Heart right ventricle (tissue), 16 donors: ENCODE measurements at regions not wholly inside any gene's neighbourhood (a gene's known extent, or its start where the extent isn't known, plus 50 kb on each side); places are given as distances from the start of the nearest gene placed in this dataset.
A peak's percentile ranks its signal among the peaks of the same experiment; 100 is the strongest.

ENCODE experiments used
- ATAC-seq, 8 donors: fragments of 200-7000 bp; cut with Tn5 transposase; one replicate each; pipeline ENCODE4 v1.9.1; 2020; ENCODE audit warnings: mild to moderate bottlenecking in 8 of 8, moderate library complexity in 8 of 8, moderate number of reproducible peaks in 1 of 8
- DNase-seq, 2 donors: peaks; one replicate each; pipeline ENCODE4 v3.0.0-alpha.2; 2020
- H3K27ac ChIP-seq, 10 donors: fragments of 200-600 bp; sonication (generic) in 2 of 10; one replicate each; pipeline versions ENCODE4 v1.5.0 to v1.8.0; 2020 to 2022; ENCODE audit warnings: mild to moderate bottlenecking in 3 of 10
- H3K27me3 ChIP-seq, 7 donors: fragments of 200-600 bp; one replicate each; pipeline ENCODE4 v1.8.0; 2021 to 2022; ENCODE audit warnings: mild to moderate bottlenecking in 2 of 7
- H3K36me3 ChIP-seq, 9 donors: fragments of 200-600 bp; sonication (generic) in 1 of 9; one replicate each; pipeline versions ENCODE4 v1.5.0 to v1.8.0; 2020 to 2022; ENCODE audit warnings: mild to moderate bottlenecking in 2 of 9
- H3K4me1 ChIP-seq, 9 donors: fragments of 200-600 bp; sonication (generic) in 1 of 9; one replicate each; pipeline versions ENCODE4 v1.5.0 to v1.8.0; 2020 to 2022; ENCODE audit warnings: mild to moderate bottlenecking in 4 of 9
- H3K4me3 ChIP-seq, 10 donors: fragments of 200-600 bp; sonication (generic) in 2 of 10; one replicate each; pipeline versions ENCODE4 v1.5.0 to v1.8.0; 2020 to 2022; ENCODE audit warnings: mild to moderate bottlenecking in 7 of 10, moderate library complexity in 2 of 10
- H3K9me3 ChIP-seq, 11 donors: fragments of 200-600 bp in 10 of 11; sonication (generic) in 2 of 11; one replicate each; pipeline versions ENCODE4 v1.5.0 to v1.8.0; 2013 to 2022; ENCODE audit warnings: mild to moderate bottlenecking in 2 of 11, control low read depth in 1 of 11, moderate library complexity in 1 of 11
- CTCF ChIP-seq, 9 donors: fragments of 200-600 bp; sonication (generic) in 2 of 9; IDR thresholded peaks; one replicate each; pipeline versions ENCODE4 v1.5.0 to v1.8.0; 2021 to 2022; ENCODE audit warnings: antibody characterized with exemption in 9 of 9, mild to moderate bottlenecking in 5 of 9, moderate library complexity in 1 of 9
- WGBS, 2 donors: extraction: QIAGEN DNeasy Blood & Tissue Kit; methylation state at CpG; one replicate each; pipeline ENCODE4 v1.1.7; 2013; ENCODE audit warnings: inconsistent platforms in 1 of 2; 5-methylcytosine and 5-hydroxymethylcytosine counted together
- intact Hi-C, 10 donors: fragments of 100-400 bp; cut with DNase I; formaldehyde crosslinking; loops; one replicate each; pipeline versions ENCODE4 v1.11.1 to v1.14.2; 2022
- donor health status: Arrhythmogenic right ventricular cardiomyopathy.
- donor health status: ischemic (EF 13 %, LVEDD 7.1; RV severe dilation, severe dysfunction).
- donor health status: healthy with polysubstance abuse.
- donor health status: DM: no; HTN: yes; CAD: no.
- donor health status: DM: no; HTN: no; CAD: no.
- donor health status: ischemic (EF 25% LVEDD 6.9; RV normal size, moderate dysfunction).
- donor health status: ischemic (EF 25% LVEDD 5.7; RV mildly dilated, moderate dysfunction).
- donor health status: healthy.
- donor health status: DM: yes; HTN: yes; CAD: no.
- donor health status: Ischemic cardiomyopathy.
- donor health status: ischemic (EF 35%, LVEDD 5.7; RV mildly dilated, moderate dysfunction).
- donor health status: nonischemic (EF 11% LVEDD 7.7; RV severe dilation, severe dysfunction).
- donor health status: DM: yes; HTN: yes; CAD: no.
- donor health status: PGD.
- donor health status: ischemic (EF 29% LVEDD 5.4; RV normal size, mild dysfunction).
- donor health status: nonischemic (EF 23%, LVEDD 6.1; RV moderate dilation, normal function).

GRCh38 chr11:34830648-34831047 is 85.5 kb downstream of the APIP start:
- ATAC-seq: peak in 7 of 8 donors; percentile 55 to 94 (median 80)
- 32 to 35% methylated on average over 8 of the region's 8 CpGs for WGBS, 2 donors
- Histone ChIP-seq H3K4me3 (no peak overlapping the region), H3K9me3 (peaks cover 0 to 4% (median 0%) of the 10 kb centered on the region in 11 donors), H3K4me1 (peaks cover 0 to 3% (median 0%) of the 10 kb centered on the region in 9 donors), H3K36me3 (no peaks in the 10 kb centered on the region), H3K27me3 (no peaks in the 10 kb centered on the region), H3K27ac (no peak overlapping the region)
- intact Hi-C loops: no loop called here
- DNase-seq: peak; percentile 35 to 45
- TF ChIP-seq CTCF (IDR thresholded peaks at IDR 0.05): no peak

- H3K27ac ChIP-seq: no peak overlapping the region
- peaks cover 0 to 4% (median 0%) of the 10 kb centered on the region in 11 donors for H3K9me3 ChIP-seq
- H3K4me1 ChIP-seq: peaks cover 0 to 3% (median 0%) of the 10 kb centered on the region in 9 donors
- no peaks in the 10 kb centered on the region for H3K36me3 ChIP-seq
- TF ChIP-seq CTCF (IDR thresholded peaks at IDR 0.05): no peak
- no peaks in the 10 kb centered on the region for H3K27me3 ChIP-seq
- H3K4me3 ChIP-seq: no peak overlapping the region
- intact Hi-C loops: no loop called here
- peak in 1 of 8 donors; percentile 44 for ATAC-seq
- DNase-seq: no peak
- WGBS, 2 donors: 42 to 50% methylated on average over 5 of the region's 5 CpGs
These were observed 86.1 kb downstream of the APIP start for GRCh38 chr11:34830035-34830434.

- ATAC-seq: no peak
- no peak for DNase-seq
- peaks cover 0 to 8% (median 0%) of the 10 kb centered on the region in 9 donors for H3K4me1 ChIP-seq
- no peak overlapping the region for H3K27ac ChIP-seq
- intact Hi-C loops: no loop called here
- H3K9me3 ChIP-seq: no peaks in the 10 kb centered on the region
- H3K4me3 ChIP-seq: no peak overlapping the region
- H3K27me3 ChIP-seq: no peaks in the 10 kb centered on the region
- TF ChIP-seq CTCF (IDR thresholded peaks at IDR 0.05): no peak
- no peaks in the 10 kb centered on the region for H3K36me3 ChIP-seq
- 80 to 82% methylated on average over 1 of the region's 1 CpG for WGBS, 2 donors
These were observed 89.0 kb downstream of the APIP start for GRCh38 chr11:34827228-34827627.

GRCh38 chr11:34826384-34826726 is 89.8 kb downstream of the APIP start:
- Histone ChIP-seq H3K36me3 (no peaks in the 10 kb centered on the region), H3K4me1 (peaks cover 0 to 8% (median 0%) of the 10 kb centered on the region in 9 donors)

More at GRCh38 chr11:34826384-34826726, 89.8 kb downstream of the APIP start:
- ATAC-seq: no peak
- H3K27ac ChIP-seq: no peak overlapping the region
- DNase-seq: no peak
- H3K9me3 ChIP-seq: no peaks in the 10 kb centered on the region
- intact Hi-C loops: no loop called here
- TF ChIP-seq CTCF (IDR thresholded peaks at IDR 0.05): no peak
- 67 to 71% methylated on average over 1 of the region's 1 CpG for WGBS, 2 donors
- H3K27me3 ChIP-seq: no peaks in the 10 kb centered on the region
- no peak overlapping the region for H3K4me3 ChIP-seq
